Renal cortical epithelial cell (primary cell): ENCODE measurements at regions not wholly inside any gene's neighbourhood (a gene's known extent, or its start where the extent isn't known, plus 50 kb on each side); places are given as distances from the start of the nearest gene placed in this dataset.
"Not testable (repeated sequence)": the region's sequence is repeated elsewhere in the genome, so short reads cannot be mapped to it uniquely, and the experiment has no call there.

ENCODE experiments used
- DNase-seq: peaks from one replicate; pipeline ENCODE4 v3.0.0-alpha.2; 2011; ENCODE audit warnings: low read depth

DNA sequence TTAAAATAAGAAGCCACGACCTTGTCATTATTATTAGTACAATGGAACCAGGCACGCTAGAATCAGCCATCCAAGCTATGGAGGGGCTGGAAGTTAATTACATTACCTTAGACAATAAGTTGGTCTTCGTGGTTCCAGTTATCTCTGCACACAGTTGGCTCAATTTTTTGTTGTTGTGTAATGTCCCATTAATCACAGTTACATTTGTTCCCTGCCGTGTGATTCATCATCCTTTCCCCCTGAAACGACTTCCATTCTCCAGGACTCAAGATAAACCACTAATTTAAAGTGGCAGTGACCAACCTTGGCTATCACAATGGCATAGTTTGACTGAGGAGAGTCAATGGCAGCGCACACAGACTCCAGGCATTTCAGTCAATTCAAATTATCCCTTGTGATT lies 905.0 kb downstream of the RAB28 start:
- DNase-seq = no peak

DNA sequence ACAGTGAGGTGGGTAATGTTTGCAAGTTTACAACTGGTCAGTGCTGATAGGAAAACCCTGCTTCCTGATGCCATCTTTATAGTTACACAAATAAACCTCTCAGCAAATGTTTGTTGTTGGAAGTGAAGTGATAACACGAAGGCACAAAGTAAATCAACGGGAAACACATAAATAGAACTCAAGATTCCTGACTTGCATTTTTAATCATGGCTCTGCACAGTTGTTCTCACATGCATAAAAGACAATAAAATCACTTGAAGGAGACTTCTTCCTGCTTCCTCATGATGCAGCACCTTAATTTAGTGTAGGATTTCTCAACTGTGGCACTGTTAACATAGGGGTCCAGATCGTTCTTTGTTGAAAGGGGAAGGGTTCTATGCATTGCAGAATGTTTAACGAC lies 907.7 kb downstream of the RAB28 start:
- DNase-seq = no peak

DNA sequence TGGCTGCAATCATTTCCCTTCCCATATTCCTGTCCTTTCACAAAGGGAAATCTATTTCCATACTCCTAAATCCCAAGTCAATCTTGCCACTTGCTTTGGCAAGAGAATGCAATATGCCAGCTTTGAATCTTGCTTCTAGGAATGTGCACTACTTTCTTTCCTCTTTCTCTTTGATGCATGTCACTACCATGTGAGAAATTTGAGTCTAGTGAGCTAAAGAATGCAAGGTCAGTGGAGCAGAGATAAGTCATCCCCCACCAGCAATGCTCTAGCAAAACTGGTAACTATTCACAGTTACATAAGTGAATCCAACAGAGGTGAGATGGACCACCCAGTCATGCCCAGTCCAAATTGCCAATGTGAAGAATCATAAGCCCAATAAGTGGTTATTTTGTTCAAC lies 910.4 kb downstream of the RAB28 start:
- no peak for DNase-seq

DNA sequence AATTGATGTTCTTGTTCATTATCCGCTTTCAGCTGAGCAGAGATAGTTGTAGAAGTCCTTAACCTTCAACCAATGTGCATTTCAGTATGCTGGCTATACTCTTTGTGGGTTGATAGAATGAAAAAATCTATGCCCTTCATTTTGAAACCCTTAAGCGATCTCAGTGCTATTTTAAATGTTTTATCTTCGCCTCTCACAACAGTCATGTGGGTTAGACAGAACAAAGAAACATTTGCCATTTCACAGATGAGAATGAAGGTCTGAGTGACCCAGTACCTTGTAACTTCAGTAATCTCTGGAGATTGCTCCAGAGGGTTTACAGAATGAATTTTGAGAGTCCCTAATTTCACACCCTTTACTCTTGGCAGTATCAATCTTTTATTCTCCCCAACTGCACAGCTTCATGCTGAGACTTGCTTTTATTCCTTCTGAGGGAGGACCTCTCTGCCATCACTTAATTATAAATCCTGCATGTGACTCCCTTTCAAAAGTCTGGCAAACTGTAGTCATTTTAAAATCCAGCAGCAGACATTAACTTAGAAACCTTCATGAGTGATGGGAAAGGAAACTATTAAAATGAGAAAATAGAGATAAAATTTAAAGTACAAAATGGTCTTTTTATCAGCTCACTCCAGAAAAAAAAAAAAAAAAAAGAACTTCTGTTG lies 921.5 kb downstream of the RAB28 start:
- DNase-seq = no peak

DNA sequence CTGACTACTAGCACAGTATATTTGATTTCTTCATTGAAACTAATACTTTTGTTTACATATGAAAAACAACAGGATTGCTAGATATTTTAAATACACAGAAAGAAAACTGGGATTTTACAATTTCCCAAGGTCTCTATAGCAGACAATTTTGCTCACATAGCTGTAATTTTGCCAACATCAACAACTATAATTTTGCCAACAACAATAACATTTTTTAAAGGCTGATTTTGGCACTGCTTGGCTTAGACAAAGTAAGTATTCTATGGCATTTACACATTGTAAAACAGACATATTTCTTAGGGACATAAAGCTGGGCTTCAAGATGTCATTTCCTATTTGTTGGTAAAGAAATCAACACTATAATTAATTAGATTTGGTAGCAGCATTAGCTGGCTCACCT lies 922.1 kb downstream of the RAB28 start:
- DNase-seq = no peak

GRCh38 chr4:12555011-12555410 lies 929.1 kb downstream of the RAB28 start:
- DNase-seq = no peak

- no peak for DNase-seq
Observed at GRCh38 chr4:12548678-12549077, 935.5 kb downstream of the RAB28 start.

DNA sequence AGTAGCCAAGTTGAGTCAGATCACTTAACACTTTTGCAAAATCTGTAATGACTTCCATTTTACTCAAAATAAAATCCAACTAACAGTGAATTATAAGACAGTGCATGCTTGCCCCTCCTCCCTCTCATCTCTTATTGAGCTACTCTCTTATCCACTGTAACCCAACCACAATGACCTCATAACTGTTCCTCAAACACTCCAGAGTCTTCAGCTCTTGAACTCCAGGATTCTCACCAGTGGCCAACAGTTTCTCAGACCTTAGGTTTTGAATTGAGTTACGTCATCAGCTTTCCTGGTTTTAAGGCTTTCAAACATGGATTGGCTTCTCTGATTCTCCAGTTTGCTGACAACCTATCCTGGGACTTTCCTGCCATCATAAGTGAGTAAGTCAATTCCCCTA lies 938.3 kb downstream of the RAB28 start:
- no peak for DNase-seq

DNA sequence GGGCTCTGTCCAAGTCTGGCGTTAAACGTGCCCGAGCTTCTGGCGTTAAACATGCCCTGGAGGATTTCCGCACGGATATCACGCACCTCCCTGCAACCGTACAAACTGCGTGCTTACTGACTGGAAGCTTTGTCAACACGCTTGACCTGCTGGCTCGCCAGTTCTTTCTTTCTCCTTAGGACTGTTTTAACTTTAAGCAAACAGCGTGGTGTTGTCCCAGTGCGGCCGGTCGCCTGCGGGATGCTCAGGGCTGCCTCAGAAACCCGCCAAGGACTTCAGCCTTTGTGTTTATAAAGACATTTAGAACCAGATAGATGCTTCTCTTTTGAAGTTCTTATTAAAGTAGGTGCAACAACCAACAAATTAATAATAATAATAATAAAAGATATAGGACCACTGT lies 946.0 kb downstream of the RAB28 start:
- no peak for DNase-seq

DNA sequence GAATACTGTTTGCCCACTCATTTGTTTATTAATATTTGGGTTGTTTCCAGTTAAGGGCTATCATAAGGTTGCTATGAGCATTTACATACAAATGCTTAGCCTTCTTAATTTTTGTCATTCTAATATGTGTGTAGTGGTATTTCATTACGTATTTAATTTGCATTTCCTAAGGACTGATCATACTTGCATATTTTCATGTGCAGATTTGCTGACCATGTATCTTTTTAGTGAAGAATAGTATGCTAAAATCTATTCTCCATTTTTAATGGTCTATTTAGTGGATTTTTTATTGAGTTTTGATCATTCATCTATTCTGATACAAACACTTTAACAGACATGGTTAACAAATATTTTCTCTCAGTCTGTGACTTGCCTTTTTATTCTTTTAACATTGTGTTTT lies 949.5 kb downstream of the RAB28 start:
- DNase-seq = no peak

- DNase-seq = no peak
Observed at GRCh38 chr4:12519426-12519825, 964.7 kb downstream of the RAB28 start.

- no peak for DNase-seq
Observed at GRCh38 chr4:12507868-12508481, 976.2 kb downstream of the RAB28 start.

GRCh38 chr4:12500409-12500808 lies 983.7 kb downstream of the RAB28 start:
- DNase-seq = no peak

GRCh38 chr4:12499693-12500092 lies 984.4 kb downstream of the RAB28 start:
- DNase-seq = no peak

- no peak for DNase-seq
Observed at GRCh38 chr4:12495211-12495610, 988.9 kb downstream of the RAB28 start.

- no peak for DNase-seq
Observed at GRCh38 chr4:12492730-12493393, 991.3 kb downstream of the RAB28 start.

DNA sequence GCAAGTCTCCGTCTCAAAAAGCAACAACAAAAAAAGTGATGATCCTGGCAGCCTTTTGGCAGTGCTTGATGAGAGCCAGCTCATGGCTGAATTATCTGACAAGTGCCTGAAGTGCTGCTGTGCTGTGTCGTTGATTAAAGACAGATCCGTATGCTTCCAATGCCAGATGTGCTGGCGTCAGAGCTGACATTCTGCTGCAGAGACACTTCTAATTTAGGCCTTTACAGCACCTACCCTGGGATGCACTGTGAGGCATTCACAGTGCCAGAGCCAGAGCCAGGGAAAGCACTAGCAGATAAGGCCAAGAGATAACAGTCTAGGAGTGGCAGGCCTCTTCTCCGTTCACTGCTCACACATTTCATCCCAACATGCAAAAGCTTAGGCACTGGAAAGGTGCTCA lies 995.5 kb downstream of the RAB28 start:
- no peak for DNase-seq

DNA sequence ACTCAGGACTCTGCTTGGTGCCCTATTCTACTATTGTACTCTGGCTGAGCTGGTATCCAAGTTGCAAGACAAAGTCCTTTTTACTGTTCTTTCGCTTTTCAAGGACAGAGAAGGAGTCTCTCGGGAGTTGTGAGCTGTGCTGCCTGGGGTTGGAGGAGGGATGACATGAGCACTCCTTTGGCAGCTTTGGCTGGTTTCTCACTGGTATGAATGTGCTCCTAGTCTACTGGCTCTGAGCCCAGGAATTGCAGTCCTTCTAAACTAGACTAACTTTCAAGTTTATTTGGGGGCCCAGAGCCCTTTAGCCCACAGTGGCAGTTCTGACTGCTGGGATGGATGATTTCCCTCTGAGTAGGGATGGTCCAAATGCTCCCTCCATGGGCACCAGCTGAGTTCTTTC lies 997.1 kb downstream of the RAB28 start:
- no peak for DNase-seq

DNA sequence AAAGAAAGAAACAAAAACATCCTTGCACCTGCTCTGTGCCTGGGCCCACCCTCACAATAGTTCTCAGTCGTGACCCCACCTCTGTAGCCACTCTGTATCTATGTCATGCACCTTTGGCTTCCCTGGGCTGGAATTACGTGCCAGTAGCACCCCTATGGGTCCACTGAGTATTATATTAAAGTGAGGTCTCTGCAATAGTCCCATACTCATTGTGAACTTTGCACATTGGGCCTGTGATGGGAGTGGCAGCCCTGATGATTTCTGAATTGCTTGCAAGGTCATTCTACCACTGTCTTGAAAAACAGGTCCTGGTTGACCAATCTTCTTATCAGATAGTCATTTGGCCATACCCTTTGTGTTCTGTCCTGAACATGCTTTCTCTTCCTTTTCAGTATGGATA lies 1012.1 kb downstream of the RAB28 start:
- DNase-seq = no peak

GRCh38 chr4:12471193-12471592 lies 1012.9 kb downstream of the RAB28 start:
- DNase-seq = no peak

DNA sequence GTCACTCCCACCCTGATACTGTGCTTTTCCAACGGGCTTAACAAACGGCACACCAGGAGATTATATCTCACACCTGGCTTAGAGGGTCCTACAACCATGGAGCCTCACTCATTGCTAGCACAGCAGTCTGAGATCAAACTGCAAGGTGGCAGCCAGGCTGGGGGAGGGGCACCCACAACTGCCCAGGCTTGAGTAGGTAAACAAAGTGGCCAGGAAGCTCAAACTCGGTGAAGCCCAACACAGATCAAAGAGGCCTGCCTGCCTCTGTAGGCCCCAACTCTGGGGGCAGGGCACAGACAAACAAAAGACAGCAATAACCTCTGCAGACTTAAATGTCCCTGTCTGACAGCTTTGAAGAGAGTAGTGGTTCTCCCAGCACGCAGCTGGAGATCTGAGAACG lies 1022.6 kb downstream of the RAB28 start:
- not testable (repeated sequence) for DNase-seq

GRCh38 chr4:12459126-12459525 lies 1025.0 kb downstream of the RAB28 start:
- DNase-seq = no peak

GRCh38 chr4:12458621-12459020 lies 1025.5 kb downstream of the RAB28 start:
- no peak for DNase-seq

DNA sequence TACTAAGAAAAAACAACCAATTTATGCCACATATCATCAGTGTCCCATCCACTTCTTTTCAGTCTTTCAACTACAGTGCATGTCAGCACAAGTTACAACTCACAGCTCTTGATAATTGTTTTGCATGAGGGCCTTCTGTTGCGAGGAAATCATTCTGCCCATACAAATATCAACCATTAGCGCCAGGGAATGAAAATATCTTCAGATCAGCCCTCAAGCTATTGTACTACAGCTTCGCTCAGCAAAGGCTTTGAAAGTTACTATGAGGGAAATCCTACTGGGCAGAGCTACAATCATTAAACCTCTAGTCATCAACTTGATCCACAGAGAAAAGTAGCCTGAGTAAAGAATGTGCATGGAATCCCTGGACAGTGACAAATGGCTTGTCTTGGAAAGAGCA lies 1023.6 kb upstream of the HS3ST1 start:
- DNase-seq = no peak
